ENCODE measurements at regions not wholly inside any gene's neighbourhood (a gene's known extent, or its start where the extent isn't known, plus 50 kb on each side); places are given as distances from the start of the nearest gene placed in this dataset.

DNA sequence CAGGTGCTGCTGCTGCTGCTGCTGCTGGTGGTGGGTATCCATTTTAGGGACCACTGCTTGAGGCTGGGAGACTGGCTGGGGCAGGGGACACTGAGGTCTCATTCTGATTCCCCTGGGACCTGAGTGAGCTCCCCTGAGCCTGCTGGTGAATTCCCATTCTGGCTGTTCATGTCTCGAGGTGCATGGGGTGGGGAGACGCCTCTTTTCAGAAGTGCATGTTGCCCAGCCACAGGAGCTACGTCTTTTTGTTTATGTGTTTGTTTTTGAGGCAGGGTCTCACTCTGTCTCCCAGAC, 133.4 kb downstream of the RHOU start:
- Histone ChIP-seq H3K4me1 (ENCODE audit: control insufficient read depth, low read depth, low read length) (peaks cover 2% of the 10 kb centered on the region), H3K27me3 (ENCODE audit: insufficient read depth, low read length, poor library complexity) (no peaks in the 10 kb centered on the region), H3K9ac (ENCODE audit: low read length) (no peak overlapping the region), H3K36me3 (ENCODE audit: control insufficient read depth, insufficient read depth, low read length) (no peaks in the 10 kb centered on the region), H2BK15ac (replicated peaks; ENCODE audit: low read depth) (no peak overlapping the region), H2BK5ac (ENCODE audit: low read length) (no peak overlapping the region), H4K5ac (ENCODE audit: low read length) (no peak overlapping the region), H4K8ac (ENCODE audit: low read depth, low read length) (no peak overlapping the region), H3K18ac (ENCODE audit: low read length) (no peak overlapping the region), H3K4me3 (ENCODE audit: low read length) (no peak overlapping the region), H3K56ac (ENCODE audit: low read length) (no peak overlapping the region), H3K79me2 (ENCODE audit: control insufficient read depth, insufficient read depth, low read length) (no peaks in the 10 kb centered on the region), H2BK120ac (ENCODE audit: low read depth, low read length) (no peak overlapping the region), H3K79me1 (ENCODE audit: low read length) (no peaks in the 10 kb centered on the region), H3K4me2 (ENCODE audit: low read length) (no peak overlapping the region), H3K4ac (ENCODE audit: low read depth, low read length) (no peak overlapping the region), H3K27ac (ENCODE audit: low read depth, low read length) (no peak overlapping the region), H3K23ac (ENCODE audit: low read length) (no peak overlapping the region), H2AK5ac (ENCODE audit: low read length) (no peak overlapping the region)
- no CpG with 5 or more reads among the region's 3 CpGs for WGBS (ENCODE audit: extremely low coverage, insufficient coverage, low lambda C conversion rate)
- no peak for DNase-seq

DNA sequence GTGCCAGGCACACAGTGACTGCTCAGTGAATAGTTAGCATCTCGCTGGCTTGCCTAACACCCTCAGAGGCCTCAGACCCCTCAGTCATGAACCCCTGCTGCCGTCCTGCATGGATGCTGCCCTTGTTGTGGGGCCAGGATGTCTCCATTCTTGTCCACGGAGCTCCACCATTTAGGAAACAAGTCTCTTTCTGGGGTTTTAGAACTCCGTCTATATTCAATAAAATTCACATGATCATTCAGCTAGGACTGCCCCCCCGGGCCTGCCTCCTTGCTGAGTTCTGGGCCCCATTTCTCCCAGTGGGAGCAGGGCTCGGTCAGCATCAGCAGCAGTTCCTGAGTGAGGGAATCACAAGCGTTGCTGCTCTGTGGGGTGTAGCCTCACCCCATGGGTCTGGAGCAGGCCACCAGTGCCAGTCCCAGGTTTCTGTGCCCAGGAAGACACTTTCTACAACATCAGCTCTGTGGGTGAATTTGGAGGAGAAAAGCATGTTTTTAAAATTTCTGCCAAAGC, 134.1 kb downstream of the RHOU start:
- Histone ChIP-seq H2AK5ac (ENCODE audit: low read length) (no peak overlapping the region), H3K4me1 (ENCODE audit: control insufficient read depth, low read depth, low read length) (peaks cover 2% of the 10 kb centered on the region), H3K23ac (ENCODE audit: low read length) (no peak overlapping the region), H3K4me3 (ENCODE audit: low read length) (no peak overlapping the region), H2BK120ac (ENCODE audit: low read depth, low read length) (no peak overlapping the region), H3K18ac (ENCODE audit: low read length) (no peak overlapping the region), H3K79me1 (ENCODE audit: low read length) (no peaks in the 10 kb centered on the region), H3K56ac (ENCODE audit: low read length) (no peak overlapping the region), H3K4ac (ENCODE audit: low read depth, low read length) (no peak overlapping the region), H3K9ac (ENCODE audit: low read length) (no peak overlapping the region), H3K79me2 (ENCODE audit: control insufficient read depth, insufficient read depth, low read length) (no peaks in the 10 kb centered on the region), H4K5ac (ENCODE audit: low read length) (no peak overlapping the region), H4K8ac (ENCODE audit: low read depth, low read length) (no peak overlapping the region), H3K27ac (ENCODE audit: low read depth, low read length) (no peak overlapping the region), H2BK15ac (replicated peaks; ENCODE audit: low read depth) (no peak overlapping the region), H3K27me3 (ENCODE audit: insufficient read depth, low read length, poor library complexity) (no peaks in the 10 kb centered on the region), H2BK5ac (ENCODE audit: low read length) (no peak overlapping the region), H3K36me3 (ENCODE audit: control insufficient read depth, insufficient read depth, low read length) (no peaks in the 10 kb centered on the region), H3K4me2 (ENCODE audit: low read length) (no peak overlapping the region)
- WGBS (ENCODE audit: extremely low coverage, insufficient coverage, low lambda C conversion rate), result no CpG with 5 or more reads among the region's 7 CpGs
- DNase-seq, result no peak

DNA sequence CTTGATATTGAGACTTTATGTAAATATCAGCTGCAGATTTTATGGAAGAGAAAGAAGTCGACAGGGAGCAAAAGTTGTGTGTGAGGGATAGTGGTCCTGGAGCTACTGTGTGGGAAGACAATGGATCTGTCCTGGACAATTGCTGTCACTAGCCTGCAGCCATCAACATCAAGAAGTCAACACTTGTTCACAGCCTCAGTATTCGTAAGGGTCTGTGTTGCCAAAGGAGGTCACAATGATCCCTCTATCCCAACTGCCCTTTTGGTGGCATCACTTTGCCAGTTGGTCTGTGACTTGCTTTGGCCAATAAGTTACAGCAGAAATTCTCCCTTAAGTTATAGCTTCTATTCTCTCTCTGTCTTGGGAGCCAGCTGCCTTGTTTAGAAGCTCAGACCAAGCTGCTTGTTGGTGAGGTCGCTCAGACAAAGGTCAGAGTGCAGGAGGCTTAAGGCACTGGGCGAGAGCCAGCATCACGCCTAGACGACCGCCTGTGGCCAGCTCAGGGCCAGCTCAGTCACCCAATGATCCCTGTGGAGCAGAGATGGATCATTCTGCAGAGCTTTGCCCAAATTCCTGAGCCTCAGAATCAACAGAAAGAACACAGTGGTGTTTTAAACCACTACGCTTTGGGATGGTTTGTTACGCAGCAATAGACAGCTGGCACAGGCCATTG, 134.9 kb downstream of the RHOU start:
- Histone ChIP-seq H3K79me1 (ENCODE audit: low read length) (no peaks in the 10 kb centered on the region), H3K27ac (ENCODE audit: low read depth, low read length) (no peak overlapping the region)
- DNase-seq, result no peak

DNA sequence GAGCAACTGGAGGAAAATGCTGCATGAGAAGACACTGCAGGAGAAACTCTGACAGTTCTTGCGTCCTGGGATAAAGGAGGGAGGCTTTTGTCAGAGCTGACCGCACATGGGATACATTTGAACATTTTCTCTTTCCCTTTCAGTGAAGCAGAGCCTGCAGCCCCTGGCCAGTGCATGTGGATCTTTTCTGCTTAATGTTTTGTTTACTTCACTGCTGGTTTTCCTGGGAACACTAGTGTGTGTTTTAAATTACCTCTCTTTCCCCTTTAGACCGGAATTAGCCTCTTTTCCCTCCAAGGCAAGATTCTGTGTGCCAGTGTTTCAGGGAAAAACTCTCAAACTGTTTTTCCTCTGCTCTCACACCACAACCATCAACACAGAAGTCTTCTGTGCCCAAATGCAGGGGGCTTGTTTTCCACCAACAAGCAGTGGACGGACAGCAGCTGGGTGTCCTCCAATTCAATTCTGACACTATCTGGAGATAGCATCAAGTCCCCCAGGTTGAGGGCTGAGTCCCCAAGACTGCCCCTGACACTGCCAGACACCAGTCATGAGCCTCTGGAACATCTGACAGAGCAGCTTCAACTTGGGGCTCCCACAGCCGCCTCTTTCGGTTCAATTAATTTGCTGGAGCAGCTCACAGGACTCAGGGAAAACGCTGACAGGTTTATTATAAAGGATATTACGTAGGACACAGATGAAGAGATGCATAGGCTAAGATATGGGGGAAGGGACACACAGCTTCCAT, 136.2 kb downstream of the RHOU start:
- Histone ChIP-seq H3K79me1 (ENCODE audit: low read length) (no peaks in the 10 kb centered on the region), H3K23ac (ENCODE audit: low read length) (no peak overlapping the region), H3K79me2 (ENCODE audit: control insufficient read depth, insufficient read depth, low read length) (no peaks in the 10 kb centered on the region), H3K4me2 (ENCODE audit: low read length) (no peak overlapping the region), H2BK5ac (ENCODE audit: low read length) (no peak overlapping the region), H3K56ac (ENCODE audit: low read length) (no peak overlapping the region), H2BK15ac (replicated peaks; ENCODE audit: low read depth) (no peak overlapping the region), H3K4ac (ENCODE audit: low read depth, low read length) (no peak overlapping the region), H3K4me1 (ENCODE audit: control insufficient read depth, low read depth, low read length) (no peaks in the 10 kb centered on the region), H2BK120ac (ENCODE audit: low read depth, low read length) (no peak overlapping the region), H3K9ac (ENCODE audit: low read length) (no peak overlapping the region), H2AK5ac (ENCODE audit: low read length) (no peak overlapping the region), H3K4me3 (ENCODE audit: low read length) (no peak overlapping the region), H4K8ac (ENCODE audit: low read depth, low read length) (no peak overlapping the region), H4K5ac (ENCODE audit: low read length) (no peak overlapping the region), H3K27me3 (ENCODE audit: insufficient read depth, low read length, poor library complexity) (no peaks in the 10 kb centered on the region), H3K27ac (ENCODE audit: low read depth, low read length) (no peak overlapping the region), H3K36me3 (ENCODE audit: control insufficient read depth, insufficient read depth, low read length) (no peaks in the 10 kb centered on the region), H3K18ac (ENCODE audit: low read length) (no peak overlapping the region)
- DNase-seq, result no peak
- WGBS (ENCODE audit: extremely low coverage, insufficient coverage, low lambda C conversion rate), result no CpG with 5 or more reads among the region's 8 CpGs

More for the DNA sequence above, 134.9 kb downstream of the RHOU start:
- no peak overlapping the region for H3K23ac ChIP-seq (ENCODE audit: low read length)
- H3K4ac ChIP-seq (ENCODE audit: low read depth, low read length), result no peak overlapping the region
- no peak overlapping the region for H3K9ac ChIP-seq (ENCODE audit: low read length)
- no peak overlapping the region for H3K18ac ChIP-seq (ENCODE audit: low read length)
- no peak overlapping the region for H4K8ac ChIP-seq (ENCODE audit: low read depth, low read length)
- H2BK5ac ChIP-seq (ENCODE audit: low read length), result no peak overlapping the region
- H3K79me2 ChIP-seq (ENCODE audit: control insufficient read depth, insufficient read depth, low read length), result no peaks in the 10 kb centered on the region
- H2BK120ac ChIP-seq (ENCODE audit: low read depth, low read length), result no peak overlapping the region
- no peak overlapping the region for H2AK5ac ChIP-seq (ENCODE audit: low read length)
- no peaks in the 10 kb centered on the region for H3K36me3 ChIP-seq (ENCODE audit: control insufficient read depth, insufficient read depth, low read length)
- H3K56ac ChIP-seq (ENCODE audit: low read length), result no peak overlapping the region
- H4K5ac ChIP-seq (ENCODE audit: low read length), result no peak overlapping the region
- WGBS (ENCODE audit: extremely low coverage, insufficient coverage, low lambda C conversion rate), result no CpG with 5 or more reads among the region's 9 CpGs
- no peak overlapping the region for H3K4me3 ChIP-seq (ENCODE audit: low read length)
- no peak overlapping the region for H2BK15ac ChIP-seq (replicated peaks; ENCODE audit: low read depth)
- no peaks in the 10 kb centered on the region for H3K4me1 ChIP-seq (ENCODE audit: control insufficient read depth, low read depth, low read length)
- H3K27me3 ChIP-seq (ENCODE audit: insufficient read depth, low read length, poor library complexity), result no peaks in the 10 kb centered on the region
- H3K4me2 ChIP-seq (ENCODE audit: low read length), result no peak overlapping the region

DNA sequence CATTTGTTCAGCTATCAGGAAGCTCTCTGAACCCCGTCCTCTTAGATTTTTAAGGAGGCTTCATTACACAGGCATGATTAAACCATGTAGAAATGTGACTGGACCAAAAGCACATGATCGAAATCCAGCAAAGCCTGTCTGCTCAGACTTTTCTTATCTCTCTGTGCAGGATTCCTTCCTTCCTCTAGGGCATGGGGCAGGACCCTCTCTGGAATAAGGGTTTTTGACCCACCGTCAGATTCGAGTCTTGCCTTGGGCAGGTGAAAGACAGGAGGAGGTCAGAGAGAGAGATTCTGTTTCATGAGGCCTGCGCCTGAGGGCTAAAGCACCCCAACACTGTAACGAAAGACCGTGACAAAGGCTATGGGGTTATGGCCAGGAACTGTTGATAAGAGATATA, 136.8 kb downstream of the RHOU start:
- H3K4ac ChIP-seq (ENCODE audit: low read depth, low read length), result no peak overlapping the region
- H2AK5ac ChIP-seq (ENCODE audit: low read length), result no peak overlapping the region
- no peak overlapping the region for H2BK5ac ChIP-seq (ENCODE audit: low read length)
- no peak overlapping the region for H2BK120ac ChIP-seq (ENCODE audit: low read depth, low read length)
- no peak overlapping the region for H3K4me2 ChIP-seq (ENCODE audit: low read length)
- H3K79me1 ChIP-seq (ENCODE audit: low read length), result no peaks in the 10 kb centered on the region
- no peak overlapping the region for H3K18ac ChIP-seq (ENCODE audit: low read length)
- no peak overlapping the region for H3K9ac ChIP-seq (ENCODE audit: low read length)
- H3K4me1 ChIP-seq (ENCODE audit: control insufficient read depth, low read depth, low read length), result no peaks in the 10 kb centered on the region
- no CpG with 5 or more reads among the region's 7 CpGs for WGBS (ENCODE audit: extremely low coverage, insufficient coverage, low lambda C conversion rate)
- H2BK15ac ChIP-seq (replicated peaks; ENCODE audit: low read depth), result no peak overlapping the region
- H4K5ac ChIP-seq (ENCODE audit: low read length), result no peak overlapping the region
- H3K23ac ChIP-seq (ENCODE audit: low read length), result no peak overlapping the region
- H3K27me3 ChIP-seq (ENCODE audit: insufficient read depth, low read length, poor library complexity), result no peaks in the 10 kb centered on the region
- H4K8ac ChIP-seq (ENCODE audit: low read depth, low read length), result no peak overlapping the region
- H3K56ac ChIP-seq (ENCODE audit: low read length), result no peak overlapping the region
- no peak overlapping the region for H3K4me3 ChIP-seq (ENCODE audit: low read length)
- no peak overlapping the region for H3K27ac ChIP-seq (ENCODE audit: low read depth, low read length)
- DNase-seq, result no peak
- no peaks in the 10 kb centered on the region for H3K36me3 ChIP-seq (ENCODE audit: control insufficient read depth, insufficient read depth, low read length)
- H3K79me2 ChIP-seq (ENCODE audit: control insufficient read depth, insufficient read depth, low read length), result no peaks in the 10 kb centered on the region

Measured in mesendoderm (in vitro differentiated cells).